HG03097 (cell line): ENCODE measurements at regions not wholly inside any gene's neighbourhood (a gene's known extent, or its start where the extent isn't known, plus 50 kb on each side); places are given as distances from the start of the nearest gene placed in this dataset.
"Not testable (repeated sequence)": the region's sequence is repeated elsewhere in the genome, so short reads cannot be mapped to it uniquely, and the experiment has no call there.

Source experiments
- ATAC-seq: cut with Tn5 transposase; IDR thresholded peaks from one replicate; pipeline ENCODE4 v1.9.1; 2021; ENCODE audit not compliant: unreplicated experiment, low FRiP score

- ATAC-seq, result no peak
Measured at GRCh38 chr13:21228738-21229137, 52.3 kb downstream of the MRPL57 start.

DNA sequence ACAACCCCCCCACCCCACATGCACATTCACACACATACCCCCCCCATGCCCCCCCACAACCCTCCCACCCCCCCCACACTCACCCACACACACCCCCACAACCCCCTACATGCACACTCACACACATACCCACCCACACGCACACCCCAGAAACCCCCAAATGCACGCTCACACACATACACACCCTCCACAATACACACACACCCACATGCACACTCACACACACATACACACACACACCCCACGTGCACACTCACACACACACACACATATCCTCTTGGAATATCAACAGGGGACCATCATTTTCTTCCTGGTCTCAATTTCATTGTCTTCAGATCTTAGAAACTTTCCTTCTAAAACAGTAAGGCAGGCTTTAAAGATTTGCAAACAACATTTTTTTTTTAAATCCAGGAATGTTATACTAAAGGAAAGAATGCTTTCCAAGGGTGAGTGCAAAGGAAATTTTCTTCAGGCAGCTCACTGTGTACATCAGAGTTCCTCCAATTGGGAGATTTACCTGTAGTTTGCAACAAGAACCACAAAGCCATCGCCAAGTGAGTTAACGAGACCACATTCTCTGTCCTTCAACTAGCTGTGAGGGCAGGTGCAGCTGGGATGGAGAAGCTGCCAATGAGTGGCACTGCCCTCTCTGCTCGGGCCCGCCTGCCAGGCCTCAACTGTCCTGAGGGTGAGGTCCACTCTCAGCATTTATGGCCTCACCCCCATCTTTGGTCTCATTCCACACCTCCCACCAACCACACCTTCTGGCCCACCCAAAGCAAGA is 53.0 kb downstream of the MRPL57 start:
- no peak for ATAC-seq

DNA sequence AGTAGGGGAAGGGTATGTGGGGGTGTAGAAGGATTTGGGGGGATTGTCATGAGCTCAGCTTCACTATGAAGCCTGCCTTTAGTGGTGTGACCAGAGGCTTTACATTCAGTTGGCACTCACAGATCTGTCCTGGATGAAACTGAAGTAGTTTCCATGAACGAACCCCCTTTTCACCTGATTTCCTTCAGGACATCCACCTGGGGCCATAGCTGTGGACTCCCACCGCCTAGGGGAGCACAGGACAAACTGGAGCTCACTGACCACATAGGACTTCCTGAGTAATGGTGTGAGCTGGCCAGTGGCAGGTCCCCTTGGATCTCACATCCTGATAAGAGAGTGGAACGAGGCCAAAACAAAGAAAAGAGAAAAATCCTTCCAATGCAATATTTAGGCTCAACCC is 54.1 kb downstream of the MRPL57 start:
- ATAC-seq, result no peak

GRCh38 chr13:21231426-21231940 is 55.0 kb downstream of the MRPL57 start:
- no peak for ATAC-seq

GRCh38 chr13:21232196-21232595 is 55.7 kb downstream of the MRPL57 start:
- ATAC-seq, result no peak

GRCh38 chr13:21232599-21232998 is 56.1 kb downstream of the MRPL57 start:
- ATAC-seq, result no peak

- no peak for ATAC-seq
Measured at GRCh38 chr13:21233086-21233485, 56.6 kb downstream of the MRPL57 start.

DNA sequence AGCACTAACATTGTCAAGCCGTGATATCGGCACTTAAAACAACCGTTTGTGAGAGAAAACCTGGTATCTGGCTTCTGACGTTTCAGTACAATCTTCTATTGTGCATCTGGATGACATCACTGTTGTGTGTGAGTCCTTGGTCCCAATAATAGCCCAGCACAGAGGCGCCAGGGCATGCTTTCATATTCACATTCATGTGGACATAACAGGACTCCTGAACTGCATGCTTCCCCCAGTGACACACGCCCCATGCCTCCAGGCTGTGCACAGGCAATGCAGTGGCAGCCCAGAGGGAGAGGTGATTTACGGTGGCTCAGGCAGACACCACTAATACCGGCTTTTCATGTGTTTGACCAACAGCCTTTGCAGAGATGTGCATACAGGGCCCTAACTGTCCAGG is 58.1 kb downstream of the MRPL57 start:
- ATAC-seq, result no peak

DNA sequence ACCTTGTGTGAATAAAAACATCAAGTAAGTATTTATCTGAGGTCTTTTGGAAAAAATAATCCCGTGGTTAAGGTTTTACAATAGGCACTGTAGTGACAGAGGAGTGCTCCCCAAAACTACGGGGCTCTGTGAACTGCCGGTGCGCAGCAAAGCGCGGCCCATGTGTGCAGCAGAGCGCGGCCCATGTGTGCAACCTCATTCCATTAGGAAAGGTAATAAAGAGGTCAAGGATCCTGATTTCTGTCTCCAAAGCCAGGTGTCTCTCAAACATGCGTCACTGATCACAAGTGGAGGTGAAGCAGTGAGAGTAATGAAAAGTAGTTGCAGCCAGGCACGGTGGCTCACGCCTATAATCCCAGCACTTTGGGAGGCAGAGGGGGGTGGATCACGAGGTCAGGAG is 58.7 kb downstream of the MRPL57 start:
- ATAC-seq, result no peak

DNA sequence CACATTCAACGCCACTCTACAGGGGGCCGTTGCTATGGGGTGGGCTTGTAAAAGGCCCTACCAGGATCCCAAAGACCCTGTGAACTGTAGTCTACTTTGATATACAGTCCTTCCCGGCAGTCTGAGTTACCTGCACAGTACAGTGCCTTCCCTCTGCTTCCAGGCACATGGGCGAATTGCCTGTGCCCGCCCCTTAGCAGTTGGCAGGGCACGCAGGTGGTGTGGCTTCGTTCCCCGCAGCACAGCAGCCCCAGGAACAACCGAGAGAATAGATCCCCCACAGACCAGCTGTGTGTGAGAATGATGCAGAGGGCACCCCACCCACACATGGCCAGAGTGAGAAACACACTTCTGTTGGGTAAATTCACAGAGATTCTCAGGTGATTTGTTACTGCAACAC is 60.6 kb downstream of the MRPL57 start:
- no peak for ATAC-seq

- ATAC-seq, result no peak
Measured at GRCh38 chr13:21238267-21238666, 61.8 kb downstream of the MRPL57 start.

DNA sequence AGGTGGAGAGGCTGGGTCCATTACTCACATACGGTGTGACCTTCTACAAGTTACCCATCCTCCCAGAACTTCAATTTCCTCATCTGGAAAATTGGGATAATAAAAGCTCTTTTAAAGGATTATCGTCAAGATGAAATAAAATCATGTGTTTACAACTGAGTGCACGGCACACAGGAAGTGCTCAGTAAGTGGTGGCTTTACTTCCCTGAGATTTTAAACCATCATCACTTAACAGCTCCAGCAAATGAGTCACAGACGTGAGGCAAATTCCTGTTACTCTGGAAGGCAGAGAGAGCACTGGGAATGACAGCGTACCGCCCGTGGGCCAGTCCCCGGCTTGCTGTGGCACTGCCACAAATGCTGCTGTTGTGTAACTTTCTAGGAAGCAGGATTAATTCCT is 64.1 kb downstream of the MRPL57 start:
- no peak for ATAC-seq

DNA sequence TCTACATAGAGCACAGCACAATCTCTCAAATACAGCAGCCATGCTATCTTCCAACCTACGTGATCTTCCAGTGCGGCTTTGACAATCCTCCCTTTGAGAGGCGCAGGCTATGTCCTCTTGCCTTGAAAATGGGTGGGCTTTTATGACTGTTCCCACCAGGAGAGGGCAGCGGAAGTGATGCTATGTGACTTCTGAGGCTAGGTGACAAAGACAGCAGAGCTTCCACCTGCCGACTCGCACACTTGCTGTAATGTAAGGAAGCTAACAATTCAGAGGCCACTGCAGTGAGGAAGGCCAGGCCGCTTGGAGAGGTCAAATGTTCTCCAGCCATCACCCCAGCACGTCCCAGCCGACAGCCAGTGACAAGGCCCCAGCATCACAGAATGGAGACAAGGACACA is 65.8 kb downstream of the MRPL57 start:
- ATAC-seq, result no peak

- no peak for ATAC-seq
Measured at GRCh38 chr13:21243045-21243897, 66.8 kb downstream of the MRPL57 start.

DNA sequence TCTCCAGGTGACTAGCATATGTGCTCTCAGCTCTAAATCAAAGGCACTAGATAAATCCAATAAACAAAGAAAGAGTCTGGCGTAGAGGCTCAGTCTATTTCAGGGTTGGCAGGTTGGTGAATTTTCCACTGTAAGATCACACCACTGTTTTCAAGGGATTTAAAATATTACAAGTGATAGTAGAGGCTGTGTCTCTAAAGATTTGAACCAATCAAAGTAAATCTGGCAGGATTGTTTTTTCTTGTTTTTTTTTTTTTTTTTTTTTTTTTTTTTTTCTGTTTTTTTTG is 67.4 kb downstream of the MRPL57 start:
- ATAC-seq, result not testable (repeated sequence)

GRCh38 chr13:21246761-21247452 is 70.4 kb downstream of the MRPL57 start:
- no peak for ATAC-seq

- ATAC-seq, result no peak
Measured at GRCh38 chr13:21256351-21256761, 79.9 kb downstream of the MRPL57 start.

- ATAC-seq, result no peak
Measured at GRCh38 chr13:21256891-21257290, 80.4 kb downstream of the MRPL57 start.

DNA sequence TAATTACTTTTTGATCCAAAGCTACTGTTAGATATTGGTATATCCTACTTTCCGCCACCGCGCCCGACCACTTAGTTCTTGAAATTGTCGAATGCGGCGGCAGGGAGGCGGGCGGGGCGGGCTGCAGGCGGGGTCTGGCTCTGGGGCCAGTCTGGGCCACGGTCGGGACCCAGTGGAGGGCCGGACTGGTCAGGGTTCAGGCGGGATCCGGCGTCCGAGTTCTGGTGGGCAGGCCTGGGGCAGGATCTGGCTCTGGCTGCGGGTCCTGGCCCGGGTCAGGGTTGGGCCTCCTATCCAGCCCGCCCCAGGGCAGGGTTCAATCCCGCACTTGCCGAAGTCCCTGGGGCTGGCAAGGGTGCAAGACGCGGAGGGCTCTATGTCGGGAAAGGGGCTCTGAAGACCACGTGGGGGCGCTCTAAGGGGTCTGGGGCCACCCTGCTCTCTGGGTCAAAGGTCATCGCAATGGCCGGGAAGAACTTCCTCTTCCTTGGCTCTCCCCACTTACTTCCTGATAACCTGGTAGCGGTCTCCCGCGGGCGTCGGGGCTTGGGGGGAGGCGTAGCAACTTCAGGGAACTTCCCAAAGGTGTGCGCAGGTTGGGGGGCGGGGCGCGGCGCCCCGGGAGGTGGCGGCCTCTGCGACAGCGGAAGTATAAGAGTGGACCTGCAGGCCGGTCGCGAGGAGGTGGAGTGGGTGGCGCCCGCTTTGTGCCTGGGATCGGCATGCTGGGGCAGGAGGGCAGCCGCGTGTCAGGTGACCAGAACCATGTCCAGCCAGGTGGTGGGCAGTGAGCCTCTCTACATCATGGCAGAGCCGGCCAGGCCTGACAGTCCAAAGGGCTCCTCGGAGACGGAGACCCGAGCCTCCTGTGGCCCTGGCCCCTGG is 83.4 kb downstream of the MRPL57 start:
- ATAC-seq, result no peak

DNA sequence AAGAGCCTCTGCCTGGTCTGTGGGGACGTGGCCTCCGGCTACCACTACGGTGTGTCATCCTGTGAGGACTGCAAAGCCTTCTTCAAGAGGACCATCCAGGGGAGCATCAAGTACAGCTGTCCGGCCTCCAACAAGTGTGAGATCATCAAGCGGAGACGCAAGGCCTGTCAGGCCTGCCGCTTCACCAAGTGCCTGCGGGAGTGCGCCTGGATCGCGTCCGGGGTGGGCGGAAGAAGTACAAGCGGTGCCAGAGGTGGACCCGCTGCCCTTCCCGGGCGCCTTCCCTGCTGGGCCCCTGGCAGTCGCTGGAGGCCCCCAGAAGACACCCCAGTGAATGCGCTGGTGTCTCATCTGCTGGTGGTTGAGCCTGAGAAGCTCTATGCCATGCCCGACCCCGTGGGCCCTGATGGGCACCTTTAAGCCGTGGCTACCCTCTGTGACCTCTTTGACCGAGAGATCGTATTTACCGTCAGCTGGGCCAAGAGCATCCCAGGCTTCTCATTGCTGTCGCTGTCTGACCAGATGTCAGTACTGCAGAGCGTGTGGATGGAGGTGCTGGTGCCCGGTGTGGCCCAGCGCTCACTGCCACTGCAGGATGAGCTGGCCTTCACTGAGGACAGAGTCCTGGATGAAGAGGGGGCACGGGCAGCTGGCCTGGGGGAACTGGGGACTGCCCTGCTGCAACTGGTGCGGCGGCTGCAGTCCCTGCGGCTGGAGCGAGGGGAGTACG is 84.3 kb downstream of the MRPL57 start:
- ATAC-seq, result not testable (repeated sequence)
